ENCODE measurements at regions not wholly inside any gene's neighbourhood (a gene's known extent, or its start where the extent isn't known, plus 50 kb on each side); places are given as distances from the start of the nearest gene placed in this dataset.

GRCh38 chr14:22282949-22283348 lies 306.1 kb downstream of the DAD1 start:
- no peak for FAIRE-seq
- ChIA-PET RAD21 (ENCODE audit: unreplicated experiment) (interaction anchor here (0.6 to 2.1 kb wide), 5 partner anchors 61 to 287 kb away, joined by 3 to 6 read pairs (median 4); no protein-coding TSS in a partner anchor), CTCF (interaction anchor here (0.6 to 7.0 kb wide), 13 partner anchors 13 to 374 kb away, joined by 3 to 52 read pairs (median 4); no protein-coding TSS in a partner anchor), POLR2A (interaction anchor here (0.7 kb wide), 1 partner anchor 176 kb away, joined by 4 read pairs; no protein-coding TSS in a partner anchor), SMC1A (ENCODE audit: uncharacterized antibody, unreplicated experiment) (interaction anchor here (0.9 to 6.2 kb wide), 8 partner anchors 19 to 287 kb away, joined by 3 to 36 read pairs (median 6); no protein-coding TSS in a partner anchor)
- no peaks in the 10 kb centered on the region for H4K20me1 ChIP-seq (ENCODE audit: control insufficient read depth, insufficient read depth)
- no peak overlapping the region for H3K27ac ChIP-seq (ENCODE audit: control insufficient read depth, insufficient read depth)
- intact Hi-C loops (cut with micrococcal nuclease; ENCODE audit: unreplicated experiment): loop anchor here (10.0 kb wide), 1 partner anchor 118 kb away; no protein-coding TSS in a partner anchor
- H3K27me3 ChIP-seq (replicated peaks in 1 of 2; ENCODE audit: control insufficient read depth in 2 of 2, insufficient read depth in 2 of 2, low read length in 1 of 2): peaks cover 0 to 3% of the 10 kb centered on the region in 2 experiments; a peak in 2 of 4 replicates
- in situ Hi-C loops (cut with MboI): no loop called here
- no peaks in the 10 kb centered on the region for H3K36me3 ChIP-seq (ENCODE audit: control insufficient read depth in 2 of 2, insufficient read depth in 2 of 2, low read length in 1 of 2)
- no peak overlapping the region for H3K4me2 ChIP-seq (ENCODE audit: control insufficient read depth, insufficient read depth)
- no TSS peak for BruUV-seq (replicated peaks)
- no peak for DNase-seq (ENCODE audit: low read depth, low spot score)
- no peak overlapping the region for H3K4me3 ChIP-seq
- no peak overlapping the region for H3K9ac ChIP-seq (ENCODE audit: control insufficient read depth, insufficient read depth, low read length)
- 28% methylated on average over 5 of the region's 5 CpGs for WGBS (ENCODE audit: insufficient coverage, insufficient replicate concordance, low lambda C conversion rate, missing lambda C conversion rate)
- H3K4me1 ChIP-seq (ENCODE audit: control insufficient read depth, insufficient read depth, low read length): peaks cover 5% of the 10 kb centered on the region; the same call in 1 of the 2 replicates
- ATAC-seq: peak; percentile 55
- H2AFZ ChIP-seq (ENCODE audit: control insufficient read depth, low read depth, low read length): no peak overlapping the region
- no peaks in the 10 kb centered on the region for H3K9me3 ChIP-seq (replicated peaks; ENCODE audit: control insufficient read depth, insufficient read depth, low read length)
- no peak for TF ChIP-seq ZNF207 (IDR thresholded peaks at IDR 0.05; ENCODE audit: borderline replicate concordance)
- TF ChIP-seq NBN (IDR thresholded peaks at IDR 0.05): no peak
- TF ChIP-seq STAT1 (conservative IDR thresholded peaks at IDR 0.05): no peak
- no peak for TF ChIP-seq IKZF2 (IDR thresholded peaks at IDR 0.05)
- TF ChIP-seq MXI1 (IDR thresholded peaks at IDR 0.05; ENCODE audit: low read depth, low read length): no peak
- no peak for TF ChIP-seq SREBF2 (IDR thresholded peaks at IDR 0.05; ENCODE audit: low read length)
- no peaks in the 10 kb centered on the region for H3K79me2 ChIP-seq (ENCODE audit: control insufficient read depth, insufficient read depth, low read length)

- BruUV-seq (replicated peaks): no TSS peak
- Histone ChIP-seq H3K4me1 (ENCODE audit: control insufficient read depth, insufficient read depth, low read length) (peaks cover 5% of the 10 kb centered on the region; the same call in 1 of the 2 replicates), H3K27me3 (replicated peaks in 1 of 2; ENCODE audit: control insufficient read depth in 2 of 2, insufficient read depth in 2 of 2, low read length in 1 of 2) (peaks cover 0 to 3% of the 10 kb centered on the region in 2 experiments; a peak in 2 of 4 replicates), H4K20me1 (ENCODE audit: control insufficient read depth, insufficient read depth) (no peaks in the 10 kb centered on the region), H3K27ac (ENCODE audit: control insufficient read depth, insufficient read depth) (no peak overlapping the region), H2AFZ (ENCODE audit: control insufficient read depth, low read depth, low read length) (no peak overlapping the region), H3K4me2 (ENCODE audit: control insufficient read depth, insufficient read depth) (no peak overlapping the region), H3K36me3 (ENCODE audit: control insufficient read depth in 2 of 2, insufficient read depth in 2 of 2, low read length in 1 of 2) (no peaks in the 10 kb centered on the region), H3K79me2 (ENCODE audit: control insufficient read depth, insufficient read depth, low read length) (no peaks in the 10 kb centered on the region), H3K9me3 (replicated peaks; ENCODE audit: control insufficient read depth, insufficient read depth, low read length) (no peaks in the 10 kb centered on the region), H3K4me3 (no peak overlapping the region), H3K9ac (ENCODE audit: control insufficient read depth, insufficient read depth, low read length) (no peak overlapping the region)
- ChIA-PET SMC1A (ENCODE audit: uncharacterized antibody, unreplicated experiment) (interaction anchor here (1.0 to 6.2 kb wide), 15 partner anchors 19 to 288 kb away, joined by 3 to 36 read pairs (median 5); no protein-coding TSS in a partner anchor), POLR2A (interaction anchor here (0.7 kb wide), 1 partner anchor 177 kb away, joined by 4 read pairs; no protein-coding TSS in a partner anchor), CTCF (interaction anchor here (0.6 to 7.0 kb wide), 16 partner anchors 12 to 375 kb away, joined by 3 to 52 read pairs (median 6); no protein-coding TSS in a partner anchor), RAD21 (ENCODE audit: unreplicated experiment) (interaction anchor here (0.8 to 2.1 kb wide), 6 partner anchors 61 to 288 kb away, joined by 3 to 6 read pairs (median 4); no protein-coding TSS in a partner anchor)
- peak; percentile 93 for ATAC-seq
- peak; percentile 56 for FAIRE-seq
- WGBS (ENCODE audit: insufficient coverage, insufficient replicate concordance, low lambda C conversion rate, missing lambda C conversion rate): 7% methylated on average over 5 of the region's 5 CpGs
- in situ Hi-C loops (cut with MboI): no loop called here
- intact Hi-C loops (cut with micrococcal nuclease; ENCODE audit: unreplicated experiment): loop anchor here (10.0 kb wide), 1 partner anchor 118 kb away; no protein-coding TSS in a partner anchor
- no peak for DNase-seq (ENCODE audit: low read depth, low spot score)
- TF ChIP-seq MXI1 (IDR thresholded peaks at IDR 0.05; ENCODE audit: low read depth, low read length) (0 out of 2 replicates have a peak, but pooled peaks have one; percentile 21), EP300 (IDR thresholded peaks at IDR 0.05; ENCODE audit: borderline replicate concordance in 1 of 2, control insufficient read depth in 1 of 2, low read depth in 2 of 2, low read length in 2 of 2) (peak in 1 of 2 experiments; percentile 48; a peak in 1 of 4 replicates), MTA2 (IDR thresholded peaks at IDR 0.05; ENCODE audit: low read depth) (peak; percentile 54; the same call in 1 of the 2 replicates), BCL3 (IDR thresholded peaks at IDR 0.05; ENCODE audit: borderline replicate concordance, insufficient read depth, low read depth, low read length, poor library complexity, severe bottlenecking) (no peak), RAD51 (IDR thresholded peaks at IDR 0.05) (no peak), RBBP5 (conservative IDR thresholded peaks at IDR 0.05) (no peak)
Observed at GRCh38 chr14:22282417-22282816, 306.6 kb downstream of the DAD1 start.
